ENCODE measurements at regions not wholly inside any gene's neighbourhood (a gene's known extent, or its start where the extent isn't known, plus 50 kb on each side); places are given as distances from the start of the nearest gene placed in this dataset.

GRCh38 chr10:58990693-58991092 is 185.8 kb upstream of the PHYHIPL start:
- ATAC-seq, result no peak

More at GRCh38 chr10:58990693-58991092, 185.8 kb upstream of the PHYHIPL start:
- peaks cover 7% of the 10 kb centered on the region for H3K27me3 Mint-ChIP-seq (ENCODE audit: insufficient read depth, low read depth, poor library complexity)
- peaks cover 22% of the 10 kb centered on the region for H3K9me3 Mint-ChIP-seq
- Histone ChIP-seq H3K4me1 (ENCODE audit: insufficient read depth) (peaks cover 11% of the 10 kb centered on the region; the same call in 1 of the 2 replicates), H2AFZ (no peak overlapping the region), H3F3A (replicated peaks; ENCODE audit: low read depth) (no peaks in the 10 kb centered on the region), H3K27me3 (ENCODE audit: insufficient read depth) (no peaks in the 10 kb centered on the region), H3K79me2 (replicated peaks; ENCODE audit: insufficient read depth) (no peaks in the 10 kb centered on the region), H3K27ac (ENCODE audit: low read depth) (no peak overlapping the region), H3K9me2 (ENCODE audit: insufficient read depth) (peaks cover 4% of the 10 kb centered on the region; the same call in 1 of the 2 replicates), H4K20me1 (replicated peaks; ENCODE audit: insufficient read depth) (no peaks in the 10 kb centered on the region), H3K36me3 (ENCODE audit: insufficient read depth) (no peaks in the 10 kb centered on the region), H3K4me3 (no peak overlapping the region), H3K4me2 (no peak overlapping the region)
- no peak overlapping the region; the same call in 1 of the 2 replicates for H3K27ac Mint-ChIP-seq
- TF ChIP-seq CREB1 (CRISPR knock-in tag; IDR thresholded peaks at IDR 0.05; ENCODE audit: low read depth) (no peak), JUNB (IDR thresholded peaks at IDR 0.05; ENCODE audit: unreplicated experiment) (no peak), ZNF114 (CRISPR knock-in tag; IDR thresholded peaks at IDR 0.05) (no peak), ZNF331 (CRISPR knock-in tag; IDR thresholded peaks at IDR 0.05; ENCODE audit: low read depth) (no peak), ZNF462 (CRISPR knock-in tag; IDR thresholded peaks at IDR 0.05) (no peak), EZH2phosphoT487 (IDR thresholded peaks at IDR 0.05; ENCODE audit: unreplicated experiment) (no peak), EZH2 (IDR thresholded peaks at IDR 0.05; ENCODE audit: low read depth, unreplicated experiment) (no peak), STAT1 (IDR thresholded peaks at IDR 0.05; ENCODE audit: unreplicated experiment) (no peak), NANOG (IDR thresholded peaks at IDR 0.05; ENCODE audit: borderline replicate concordance) (no peak), ETS1 (IDR thresholded peaks at IDR 0.05) (no peak)
- TF ChIP-seq, protein P1, sequence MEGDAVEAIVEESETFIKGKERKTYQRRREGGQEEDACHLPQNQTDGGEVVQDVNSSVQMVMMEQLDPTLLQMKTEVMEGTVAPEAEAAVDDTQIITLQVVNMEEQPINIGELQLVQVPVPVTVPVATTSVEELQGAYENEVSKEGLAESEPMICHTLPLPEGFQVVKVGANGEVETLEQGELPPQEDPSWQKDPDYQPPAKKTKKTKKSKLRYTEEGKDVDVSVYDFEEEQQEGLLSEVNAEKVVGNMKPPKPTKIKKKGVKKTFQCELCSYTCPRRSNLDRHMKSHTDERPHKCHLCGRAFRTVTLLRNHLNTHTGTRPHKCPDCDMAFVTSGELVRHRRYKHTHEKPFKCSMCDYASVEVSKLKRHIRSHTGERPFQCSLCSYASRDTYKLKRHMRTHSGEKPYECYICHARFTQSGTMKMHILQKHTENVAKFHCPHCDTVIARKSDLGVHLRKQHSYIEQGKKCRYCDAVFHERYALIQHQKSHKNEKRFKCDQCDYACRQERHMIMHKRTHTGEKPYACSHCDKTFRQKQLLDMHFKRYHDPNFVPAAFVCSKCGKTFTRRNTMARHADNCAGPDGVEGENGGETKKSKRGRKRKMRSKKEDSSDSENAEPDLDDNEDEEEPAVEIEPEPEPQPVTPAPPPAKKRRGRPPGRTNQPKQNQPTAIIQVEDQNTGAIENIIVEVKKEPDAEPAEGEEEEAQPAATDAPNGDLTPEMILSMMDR (conservative IDR thresholded peaks at IDR 0.05; ENCODE audit: low read depth in 2 of 2), result no peak
- H3K36me3 Mint-ChIP-seq (ENCODE audit: low read depth), result peaks cover 12% of the 10 kb centered on the region
- H3K4me1 Mint-ChIP-seq, result peaks cover 13% of the 10 kb centered on the region
- no peak for DNase-seq (ENCODE audit: low spot score)
- no peak overlapping the region for H3K4me3 Mint-ChIP-seq

Measured in GM23338 (cell line).